Naive thymus-derived CD4-positive, alpha-beta T cell (primary cell): ENCODE measurements at regions not wholly inside any gene's neighbourhood (a gene's known extent, or its start where the extent isn't known, plus 50 kb on each side); places are given as distances from the start of the nearest gene placed in this dataset.

Experiments used
- ATAC-seq: fragments of 150-1000 bp; cut with Tn5 transposase; 2 replicates; pipeline ENCODE4 v1.10.0; 2021; ENCODE audit warnings: mild to moderate bottlenecking, moderate library complexity
- CTCF ChIA-PET: fragments of 350-600 bp; sonication (Branson Sonifier 250); formaldehyde crosslinking; loops from one replicate; lab custom pipeline; 2021; ENCODE audit warnings: antibody characterized with exemption; lab: Charles Lee
- POLR2A ChIA-PET: fragments of 350-600 bp; sonication (Branson Sonifier 250); formaldehyde crosslinking; loops from one replicate; lab custom pipeline; 2021; ENCODE audit warnings: antibody characterized with exemption, inconsistent platforms; lab: Charles Lee
- DNase-seq, 9 donors: peaks; one replicate each; pipeline versions ENCODE4 v3.0.0 to v3.0.0-alpha.2; 2020 to 2022; ENCODE audit warnings: mixed read lengths in 1 of 9
- H3K27ac ChIP-seq: one replicate; pipeline ENCODE4 v1.7.0; 2013; ENCODE audit warnings: mild to moderate bottlenecking, low read depth, low read length, moderate library complexity
- H3K27me3 ChIP-seq, 2 donors: one replicate each; pipeline ENCODE4 v1.7.0; 2013; ENCODE audit warnings: low read length in 2 of 2, mild to moderate bottlenecking in 2 of 2, moderate library complexity in 2 of 2; ENCODE audit not compliant: control insufficient read depth in 2 of 2, insufficient read depth in 2 of 2
- H3K36me3 ChIP-seq, 3 experiments: 1 replicate in 2 of 3; 2 replicates in 1 of 3; pipeline ENCODE4 v1.7.0; 2013; ENCODE audit warnings: low read length in 3 of 3, mild to moderate bottlenecking in 3 of 3, moderate library complexity in 1 of 3; ENCODE audit not compliant: insufficient read depth in 3 of 3, control insufficient read depth in 2 of 3
- H3K4me1 ChIP-seq, 2 donors: one replicate each; pipeline ENCODE4 v1.7.0; 2013; ENCODE audit warnings: low read length in 2 of 2, mild to moderate bottlenecking in 2 of 2, moderate library complexity in 1 of 2; ENCODE audit not compliant: control insufficient read depth in 2 of 2, insufficient read depth in 2 of 2
- H3K4me3 ChIP-seq: 2 replicates; pipeline ENCODE4 v1.7.0; 2013; ENCODE audit warnings: mild to moderate bottlenecking, low read length
- H3K9me3 ChIP-seq, 3 experiments: 1 replicate in 2 of 3; 2 replicates in 1 of 3; pipeline ENCODE4 v1.7.0; 2013; ENCODE audit warnings: low read length in 3 of 3; ENCODE audit not compliant: control insufficient read depth in 2 of 3
- H3K27ac Mint-ChIP-seq, 9 donors: one replicate each; pipeline ENCODE4 v1.8.0; 2020 to 2022; ENCODE audit warnings: mixed read lengths in 9 of 9, mild to moderate bottlenecking in 8 of 9, moderate library complexity in 5 of 9, inconsistent platforms in 2 of 9
- H3K27me3 Mint-ChIP-seq, 5 donors: one replicate each; pipeline ENCODE4 v1.8.0; 2021 to 2022; ENCODE audit warnings: mixed read lengths in 5 of 5, mild to moderate bottlenecking in 1 of 5
- H3K36me3 Mint-ChIP-seq, 5 donors: one replicate each; pipeline ENCODE4 v1.8.0; 2020 to 2022; ENCODE audit warnings: mixed read lengths in 5 of 5, mild to moderate bottlenecking in 3 of 5, inconsistent platforms in 1 of 5
- H3K4me1 Mint-ChIP-seq, 7 donors: one replicate each; pipeline ENCODE4 v1.8.0; 2020 to 2022; ENCODE audit warnings: mixed read lengths in 7 of 7, mild to moderate bottlenecking in 3 of 7, inconsistent platforms in 1 of 7
- H3K4me3 Mint-ChIP-seq, 10 donors: one replicate each; pipeline ENCODE4 v1.8.0; 2020 to 2022; ENCODE audit warnings: mild to moderate bottlenecking in 10 of 10, mixed read lengths in 10 of 10, moderate library complexity in 6 of 10, inconsistent platforms in 2 of 10
- H3K9me3 Mint-ChIP-seq, 11 donors: one replicate each; pipeline ENCODE4 v1.8.0; 2020 to 2022; ENCODE audit warnings: mixed read lengths in 11 of 11, mild to moderate bottlenecking in 4 of 11, inconsistent platforms in 1 of 11, moderate library complexity in 1 of 11
- intact Hi-C, 2 donors: fragments of 100-400 bp; cut with micrococcal nuclease; formaldehyde crosslinking; loops; one replicate each; pipeline ENCODE4 v1.15.1; 2023

GRCh38 chr1:34611571-34611970, 143.3 kb upstream of the GJB5 start:
- H3K9me3 Mint-ChIP-seq: peaks cover 0 to 2% (median 0%) of the 10 kb centered on the region in 11 donors
- no peaks in the 10 kb centered on the region for H3K9me3 ChIP-seq
- CTCF ChIA-PET: no interaction called here

DNA sequence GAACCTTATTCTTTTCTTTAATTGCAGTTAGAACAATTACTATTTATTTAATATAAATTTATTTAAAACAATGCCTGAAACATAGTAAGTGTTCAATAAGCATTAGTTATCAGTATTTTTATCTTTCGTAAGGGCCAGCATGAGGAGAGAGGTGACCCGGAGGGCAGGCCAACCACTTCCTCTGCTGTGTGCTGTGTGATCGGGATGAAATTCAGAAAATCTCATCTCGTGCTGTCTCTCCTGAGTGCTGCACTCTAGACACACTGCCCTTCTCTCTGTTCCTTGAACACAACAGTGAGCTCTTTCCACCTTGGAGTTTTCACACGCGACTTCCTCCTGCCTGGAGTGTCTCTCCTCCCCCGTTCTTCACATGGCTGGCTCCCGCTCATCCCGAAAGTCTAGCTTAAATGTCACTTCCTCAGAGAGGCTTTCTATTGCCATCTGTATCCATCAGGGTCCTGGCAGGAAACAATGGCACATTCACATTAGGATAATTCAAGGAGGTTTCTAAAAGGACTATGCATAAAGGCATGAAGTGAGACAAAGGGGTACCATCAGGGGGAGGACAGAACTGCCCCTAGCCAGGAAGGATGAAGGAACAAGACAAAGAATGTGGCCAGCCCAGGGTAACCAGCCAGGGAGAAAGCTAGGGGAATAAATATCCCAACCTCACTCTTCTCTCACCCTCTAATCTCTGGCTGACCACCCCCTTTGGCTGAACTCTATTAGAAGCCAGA, 142.6 kb upstream of the GJB5 start:
- no peak overlapping the region for H3K27ac ChIP-seq
- no peak overlapping the region for H3K4me3 Mint-ChIP-seq
- CTCF ChIA-PET: no interaction called here
- ATAC-seq (no peak), DNase-seq (no peak)
- intact Hi-C loops: no loop called here
- peaks cover 0 to 2% (median 0%) of the 10 kb centered on the region in 7 donors for H3K4me1 Mint-ChIP-seq
- no peak overlapping the region for H3K4me3 ChIP-seq
- H3K4me1 ChIP-seq: no peaks in the 10 kb centered on the region
- peaks cover 12 to 43% (median 32%) of the 10 kb centered on the region in 5 donors for H3K27me3 Mint-ChIP-seq
- H3K27ac Mint-ChIP-seq: no peak overlapping the region
- peaks cover 0 to 2% (median 0%) of the 10 kb centered on the region in 11 donors for H3K9me3 Mint-ChIP-seq
- POLR2A ChIA-PET: no interaction called here
- peaks cover 0 to 2% of the 10 kb centered on the region in 2 donors for H3K27me3 ChIP-seq
- no peaks in the 10 kb centered on the region for H3K36me3 Mint-ChIP-seq
- no peaks in the 10 kb centered on the region for H3K9me3 ChIP-seq
- H3K36me3 ChIP-seq: no peaks in the 10 kb centered on the region

More at GRCh38 chr1:34611571-34611970, 143.3 kb upstream of the GJB5 start:
- no peak for DNase-seq
- H3K27me3 ChIP-seq: no peaks in the 10 kb centered on the region
- Mint-ChIP-seq H3K4me3 (no peak overlapping the region), H3K27me3 (peaks cover 12 to 43% (median 30%) of the 10 kb centered on the region in 5 donors), H3K4me1 (peaks cover 0 to 2% (median 0%) of the 10 kb centered on the region in 7 donors), H3K36me3 (no peaks in the 10 kb centered on the region), H3K27ac (no peak overlapping the region)
- ATAC-seq: no peak
- POLR2A ChIA-PET: no interaction called here
- intact Hi-C loops: no loop called here
- no peaks in the 10 kb centered on the region for H3K36me3 ChIP-seq
- no peak overlapping the region for H3K27ac ChIP-seq
- no peak overlapping the region for H3K4me3 ChIP-seq
- no peaks in the 10 kb centered on the region for H3K4me1 ChIP-seq

GRCh38 chr1:34617321-34618118, 137.3 kb upstream of the GJB5 start:
- Mint-ChIP-seq H3K4me3 (no peak overlapping the region), H3K27me3 (peaks cover 2 to 38% (median 33%) of the 10 kb centered on the region in 5 donors), H3K36me3 (no peaks in the 10 kb centered on the region), H3K9me3 (peaks cover 0 to 4% (median 0%) of the 10 kb centered on the region in 11 donors), H3K4me1 (no peaks in the 10 kb centered on the region), H3K27ac (no peak overlapping the region)
- no peak for ATAC-seq
- intact Hi-C loops: no loop called here
- Histone ChIP-seq H3K36me3 (no peaks in the 10 kb centered on the region), H3K4me1 (no peaks in the 10 kb centered on the region), H3K9me3 (no peaks in the 10 kb centered on the region), H3K27ac (no peak overlapping the region), H3K4me3 (no peak overlapping the region), H3K27me3 (peaks cover 0 to 2% of the 10 kb centered on the region in 2 donors)
- CTCF ChIA-PET: no interaction called here
- POLR2A ChIA-PET: no interaction called here
- no peak for DNase-seq

GRCh38 chr1:34618381-34618780, 136.5 kb upstream of the GJB5 start:
- Mint-ChIP-seq H3K36me3 (no peaks in the 10 kb centered on the region), H3K27ac (no peak overlapping the region), H3K9me3 (peaks cover 0 to 4% (median 0%) of the 10 kb centered on the region in 11 donors), H3K4me3 (no peak overlapping the region), H3K4me1 (no peaks in the 10 kb centered on the region), H3K27me3 (peaks cover 2 to 40% (median 33%) of the 10 kb centered on the region in 5 donors)
- ChIA-PET POLR2A (no interaction called here), CTCF (no interaction called here)
- no peaks in the 10 kb centered on the region for H3K4me1 ChIP-seq
- ATAC-seq (no peak), DNase-seq (no peak)
- H3K36me3 ChIP-seq: no peaks in the 10 kb centered on the region
- intact Hi-C loops: no loop called here
- no peaks in the 10 kb centered on the region for H3K9me3 ChIP-seq
- peaks cover 0 to 2% of the 10 kb centered on the region in 2 donors for H3K27me3 ChIP-seq
- no peak overlapping the region for H3K27ac ChIP-seq
- no peak overlapping the region for H3K4me3 ChIP-seq

- Histone ChIP-seq H3K4me3 (no peak overlapping the region), H3K36me3 (no peaks in the 10 kb centered on the region), H3K4me1 (no peaks in the 10 kb centered on the region), H3K27me3 (peaks cover 0 to 2% of the 10 kb centered on the region in 2 donors), H3K9me3 (no peaks in the 10 kb centered on the region), H3K27ac (no peak overlapping the region)
- ATAC-seq: no peak
- Mint-ChIP-seq H3K4me1 (no peaks in the 10 kb centered on the region), H3K27ac (no peak overlapping the region), H3K4me3 (no peak overlapping the region), H3K36me3 (no peaks in the 10 kb centered on the region), H3K27me3 (peaks cover 2 to 48% (median 32%) of the 10 kb centered on the region in 5 donors), H3K9me3 (peaks cover 0 to 4% (median 0%) of the 10 kb centered on the region in 11 donors)
- ChIA-PET CTCF (no interaction called here), POLR2A (no interaction called here)
- intact Hi-C loops: no loop called here
- DNase-seq: no peak
These were observed 135.6 kb upstream of the GJB5 start for GRCh38 chr1:34619256-34619655.

DNA sequence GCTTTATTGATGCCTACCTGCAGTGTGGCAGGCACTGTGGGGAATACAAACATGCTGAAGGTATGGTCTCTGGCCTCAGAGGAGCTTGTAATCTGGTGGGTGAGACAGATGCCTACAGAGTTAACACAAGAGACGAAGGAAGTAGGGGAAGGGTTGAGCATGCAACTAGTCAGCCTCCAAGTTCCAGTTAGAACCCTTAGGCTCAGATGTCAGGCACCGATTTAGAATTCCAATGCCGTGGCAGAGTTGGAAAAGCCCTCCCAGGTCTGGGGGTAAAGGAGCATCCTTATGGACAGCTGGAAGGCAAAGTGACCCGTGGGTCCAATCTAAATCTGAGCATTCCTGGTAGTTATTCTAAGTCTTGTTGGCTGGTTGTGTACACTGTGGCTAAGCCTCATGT, 132.9 kb upstream of the GJB5 start:
- POLR2A ChIA-PET: no interaction called here
- no peaks in the 10 kb centered on the region for H3K36me3 Mint-ChIP-seq
- H3K4me1 ChIP-seq: no peaks in the 10 kb centered on the region
- DNase-seq (no peak), ATAC-seq (no peak)
- CTCF ChIA-PET: no interaction called here
- H3K9me3 ChIP-seq: no peaks in the 10 kb centered on the region
- no peaks in the 10 kb centered on the region for H3K36me3 ChIP-seq
- peaks cover 0 to 2% of the 10 kb centered on the region in 2 donors for H3K27me3 ChIP-seq
- no peak overlapping the region for H3K27ac Mint-ChIP-seq
- peaks cover 4 to 53% (median 31%) of the 10 kb centered on the region in 5 donors for H3K27me3 Mint-ChIP-seq
- intact Hi-C loops: no loop called here
- no peak overlapping the region for H3K4me3 ChIP-seq
- H3K4me3 Mint-ChIP-seq: no peak overlapping the region
- no peak overlapping the region for H3K27ac ChIP-seq
- H3K9me3 Mint-ChIP-seq: peaks cover 0 to 4% (median 0%) of the 10 kb centered on the region in 11 donors
- H3K4me1 Mint-ChIP-seq: peaks cover 0 to 3% (median 0%) of the 10 kb centered on the region in 7 donors
